HG03558 (cell line): ENCODE measurements at regions not wholly inside any gene's neighbourhood (a gene's known extent, or its start where the extent isn't known, plus 50 kb on each side); places are given as distances from the start of the nearest gene placed in this dataset.

ENCODE experiments used
- ATAC-seq: cut with Tn5 transposase; IDR thresholded peaks from one replicate; pipeline ENCODE4 v1.9.1; 2021; ENCODE audit warnings: moderate number of reproducible peaks; ENCODE audit not compliant: unreplicated experiment; ENCODE audit errors: extremely low read depth

DNA sequence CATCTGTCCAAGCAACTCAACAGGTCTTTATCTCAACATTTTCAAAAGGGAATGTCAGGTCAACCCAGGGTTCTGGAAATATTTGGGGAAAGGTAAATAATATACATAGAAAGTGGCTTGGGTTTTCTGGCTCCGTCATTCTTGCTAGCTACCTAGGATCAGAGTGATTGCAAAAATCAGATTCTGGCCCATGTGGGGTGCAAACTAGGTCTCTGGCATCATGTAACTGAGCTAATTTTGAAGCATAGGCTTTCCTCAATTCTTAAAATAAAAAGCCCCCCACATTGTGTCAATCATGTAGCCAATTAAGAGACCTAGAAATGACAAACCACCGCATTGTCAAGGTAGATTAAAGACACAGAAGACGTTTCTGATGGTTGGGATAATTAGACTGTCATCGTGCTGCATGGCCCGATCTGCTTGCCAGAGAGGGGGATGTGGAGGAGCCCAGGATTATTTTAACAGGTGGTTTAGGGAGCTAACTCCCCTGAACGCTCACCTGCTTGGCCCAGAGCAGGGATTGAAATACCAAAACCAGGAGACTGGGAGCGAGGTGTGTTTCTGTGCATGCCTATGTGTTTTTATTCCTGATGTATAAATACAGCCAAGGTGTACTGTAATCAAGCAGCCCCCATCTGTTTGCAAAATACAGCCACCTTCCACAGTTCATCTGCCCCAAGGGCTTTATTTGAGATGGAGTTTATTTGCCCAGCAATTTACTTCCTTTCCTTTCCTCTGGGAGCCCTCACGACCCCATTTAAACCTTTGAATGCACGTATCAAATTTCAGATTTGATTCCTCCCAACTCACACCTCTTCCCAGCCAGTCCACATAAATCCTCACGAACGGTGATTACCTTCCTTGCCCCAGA, 189.5 kb downstream of the TTC8 start:
- no peak for ATAC-seq

DNA sequence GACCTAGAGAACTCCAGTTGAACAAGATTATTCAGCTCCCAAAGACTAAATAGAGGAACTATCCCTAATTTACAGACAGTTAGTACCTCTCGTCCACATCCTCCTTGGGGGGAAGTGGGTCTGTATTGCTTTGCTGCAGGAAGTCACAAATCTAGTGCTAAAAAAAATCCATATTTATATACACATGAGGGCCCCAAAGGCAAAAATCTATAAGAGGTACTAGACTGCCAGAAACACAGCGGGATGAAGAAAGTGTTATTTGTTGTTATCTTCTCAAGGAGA, 190.1 kb downstream of the TTC8 start:
- ATAC-seq: no peak

DNA sequence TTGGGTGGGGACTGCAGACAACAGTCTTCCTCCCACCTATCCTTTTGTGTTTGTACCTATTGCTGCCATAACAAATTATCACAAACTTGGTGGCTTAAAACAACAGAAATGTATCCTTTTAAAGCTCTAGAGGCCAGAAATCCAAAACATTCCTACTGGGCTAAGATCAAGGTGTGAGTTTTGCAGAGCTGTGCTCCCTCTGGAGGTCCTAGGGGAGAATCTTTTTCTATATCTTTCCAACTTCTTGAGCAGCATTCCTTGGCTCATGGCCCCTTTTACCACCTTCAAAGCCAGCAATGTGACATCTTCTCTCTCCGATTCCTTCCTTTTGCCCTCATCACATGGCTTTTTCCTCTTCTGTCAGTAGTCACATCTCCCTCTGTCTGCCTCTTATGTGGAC, 190.6 kb downstream of the TTC8 start:
- no peak for ATAC-seq

GRCh38 chr14:89017417-89017816, 193.0 kb downstream of the TTC8 start:
- ATAC-seq: no peak

DNA sequence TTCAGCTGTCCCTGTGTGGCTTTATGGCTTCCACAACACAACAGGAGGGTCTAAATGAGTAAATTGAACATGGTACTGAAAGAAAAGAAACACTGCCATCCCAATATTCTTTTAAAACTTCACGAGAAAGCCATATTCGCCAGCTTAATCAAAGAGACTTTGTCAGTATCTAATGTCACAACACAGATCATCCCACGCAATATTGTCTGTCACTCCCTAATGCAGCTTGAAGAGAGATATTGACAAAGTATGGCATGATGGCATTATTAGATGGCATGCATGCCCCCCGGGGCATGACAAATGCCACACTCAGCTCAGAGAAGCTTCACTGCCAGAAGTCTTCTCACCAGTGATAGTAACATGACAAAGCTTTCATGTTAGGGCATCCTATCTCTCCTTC, 197.8 kb downstream of the TTC8 start:
- no peak for ATAC-seq

DNA sequence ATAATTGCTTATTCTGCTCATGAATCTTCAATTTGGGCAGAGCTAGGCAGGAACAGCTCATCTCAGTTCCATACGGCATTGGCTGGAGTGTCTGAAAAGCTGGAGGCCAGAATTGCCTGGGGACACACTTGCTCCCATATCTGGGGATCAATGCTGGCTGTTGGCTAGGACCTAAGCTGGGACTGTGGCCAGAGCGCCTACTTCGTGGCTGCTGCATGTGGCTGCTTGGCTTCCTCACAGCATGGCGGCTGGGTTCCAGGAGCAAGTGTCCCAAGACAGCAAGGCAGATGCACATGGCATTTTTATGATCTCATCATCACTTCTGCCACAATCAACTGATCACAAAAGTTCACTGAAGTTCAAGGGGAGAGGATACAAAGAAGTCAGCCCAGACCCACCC, 200.2 kb downstream of the TTC8 start:
- no peak for ATAC-seq

DNA sequence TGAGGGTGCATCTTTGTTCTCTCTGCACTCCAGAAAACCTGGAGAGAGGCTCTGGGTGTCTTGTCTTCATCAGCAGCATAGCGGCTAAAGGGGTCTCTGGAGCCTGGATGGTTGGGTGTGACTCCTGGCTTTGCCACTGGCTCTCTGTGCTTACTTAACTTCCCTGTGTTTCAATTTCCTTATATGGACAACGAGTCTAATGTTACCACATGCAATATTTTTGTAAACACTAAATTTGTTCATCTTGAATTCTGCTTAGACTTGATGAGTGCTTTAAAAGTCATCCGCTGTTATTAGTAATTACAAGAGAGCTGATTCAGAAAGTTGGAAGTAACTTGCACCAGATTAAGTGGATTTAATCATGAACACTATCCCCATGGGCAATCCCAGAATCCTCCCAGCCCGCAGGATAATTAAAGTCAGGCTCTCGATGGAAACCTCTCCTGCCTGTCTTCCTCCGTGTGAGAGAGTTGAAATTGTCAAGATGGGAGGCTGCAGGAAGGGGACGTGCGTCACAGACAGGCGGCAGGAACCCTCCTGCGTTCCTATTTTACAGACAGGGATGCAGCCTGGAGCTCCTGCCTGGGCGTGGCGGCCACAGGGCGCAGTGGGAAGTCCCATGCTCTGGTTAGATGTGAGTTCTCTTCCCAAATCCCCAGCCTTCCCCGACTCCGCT, 201.2 kb downstream of the TTC8 start:
- no peak for ATAC-seq

GRCh38 chr14:89027097-89027740, 202.8 kb downstream of the TTC8 start:
- peak; percentile 62 for ATAC-seq

DNA sequence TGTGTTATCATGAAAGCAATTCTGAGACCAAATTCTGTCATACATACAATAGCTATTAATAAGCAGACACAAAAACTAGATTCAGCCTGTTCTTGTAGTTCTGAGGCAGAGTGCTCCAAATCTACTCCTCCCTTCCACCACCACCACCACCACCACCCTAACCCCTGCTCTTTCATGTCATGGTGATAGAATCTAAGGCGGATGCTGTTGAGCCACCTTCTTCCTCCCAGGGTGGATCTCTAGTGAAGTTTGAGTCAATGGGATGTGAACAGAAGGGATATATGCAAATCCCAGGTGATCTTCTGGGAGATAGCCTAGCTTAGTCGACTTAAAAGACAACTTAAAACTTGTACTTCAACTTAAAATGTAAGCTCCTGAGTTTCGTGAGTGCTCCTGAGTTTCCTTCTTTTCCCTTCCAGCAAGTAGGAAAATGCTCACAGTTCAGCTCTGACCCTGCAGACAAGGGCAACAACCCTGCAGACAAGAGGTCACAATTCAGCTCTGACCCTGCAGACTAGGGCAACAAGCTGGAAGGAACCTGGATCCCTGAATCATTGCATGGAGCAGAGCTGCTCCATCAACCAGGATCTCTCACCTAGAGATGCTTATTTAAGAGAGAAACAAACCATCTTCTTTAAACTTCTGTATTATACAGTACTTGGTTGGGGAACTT, 204.1 kb downstream of the TTC8 start:
- ATAC-seq: no peak

GRCh38 chr14:89029961-89030694, 205.7 kb downstream of the TTC8 start:
- ATAC-seq: no peak

DNA sequence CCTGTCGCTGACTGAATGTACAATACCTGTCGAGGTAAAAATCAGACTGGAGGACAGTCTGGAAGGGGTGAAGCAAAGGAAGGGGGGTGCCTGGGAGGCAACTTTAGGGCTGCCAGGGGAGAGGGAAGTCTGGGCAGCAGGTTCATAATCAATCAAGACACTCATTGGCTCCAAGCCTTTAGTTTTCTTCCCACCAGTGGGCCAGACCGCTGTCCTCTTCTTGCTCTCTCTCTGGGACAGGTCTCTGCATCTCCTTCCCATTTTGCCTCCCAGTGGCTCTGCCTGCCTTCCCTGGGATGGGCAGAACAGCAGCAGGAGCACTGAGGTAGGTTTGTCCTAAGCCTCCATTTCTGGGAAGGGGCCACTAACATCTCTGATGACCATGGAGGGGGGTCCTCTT, 206.5 kb downstream of the TTC8 start:
- no peak for ATAC-seq

DNA sequence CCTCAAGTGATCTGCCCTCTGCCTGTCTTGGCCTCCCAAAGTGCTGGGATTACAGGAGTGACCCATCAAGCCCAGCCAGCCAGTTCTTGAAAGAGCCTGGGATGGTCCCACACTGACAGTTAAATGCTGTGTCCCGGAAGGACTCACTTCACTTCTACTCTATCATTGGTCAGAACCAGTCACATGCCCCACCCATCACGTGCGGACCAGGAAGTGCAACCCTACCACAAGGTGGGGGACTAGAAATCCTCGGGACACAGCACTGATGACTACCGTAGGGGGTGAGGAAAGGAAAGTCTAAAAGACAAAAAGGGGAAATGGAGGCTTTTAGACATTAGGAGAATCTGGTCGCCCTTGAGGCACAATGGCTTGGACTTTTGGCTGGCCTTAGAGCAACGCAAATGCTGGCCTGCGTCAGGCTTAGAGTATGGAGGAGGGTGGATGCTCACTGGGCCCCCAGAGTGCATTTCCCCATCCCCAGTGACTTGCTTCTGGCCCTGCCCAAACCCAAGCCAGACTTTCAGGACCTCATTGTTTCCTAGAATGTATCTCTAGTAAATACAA, 207.7 kb downstream of the TTC8 start:
- no peak for ATAC-seq

DNA sequence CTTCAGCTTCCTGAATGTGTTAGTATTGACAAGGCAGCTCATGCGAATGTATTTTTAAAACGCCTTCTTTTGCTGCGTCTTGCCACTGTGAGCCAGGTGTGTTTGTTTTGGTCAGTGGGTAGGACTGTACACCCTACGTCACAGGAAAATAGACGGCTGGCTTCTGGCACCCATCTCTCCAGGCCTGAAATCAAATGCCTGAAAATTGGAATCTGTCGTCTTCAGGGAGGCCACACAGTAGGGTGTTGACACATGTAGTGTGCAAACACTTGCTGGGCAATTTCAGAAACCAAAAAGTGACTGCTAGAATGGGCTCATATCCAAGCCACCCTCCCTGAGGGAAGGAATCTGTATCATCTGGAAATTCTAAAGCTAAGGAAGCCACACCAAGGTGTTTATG, 209.3 kb downstream of the TTC8 start:
- ATAC-seq: no peak

GRCh38 chr14:89036371-89036770, 211.9 kb downstream of the TTC8 start:
- no peak for ATAC-seq

DNA sequence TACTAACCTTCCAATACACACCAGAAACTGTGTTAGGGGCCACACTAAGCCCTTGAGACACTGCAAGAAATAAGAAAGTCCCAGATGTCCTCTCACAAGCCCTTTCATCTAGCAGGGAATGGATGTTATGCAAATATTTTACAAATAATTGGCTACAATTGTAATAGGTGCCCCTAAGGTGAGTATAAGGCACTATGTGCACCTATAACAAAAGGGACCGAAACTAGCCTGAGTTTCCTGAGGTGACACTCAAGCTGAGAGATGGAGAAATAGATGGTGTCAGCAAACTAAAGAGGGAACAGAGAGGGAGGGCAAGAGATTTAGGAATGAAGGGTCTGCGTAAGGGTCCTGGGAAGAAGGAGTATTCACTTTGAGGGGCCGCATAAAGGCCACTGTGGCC, 212.6 kb downstream of the TTC8 start:
- ATAC-seq: no peak

DNA sequence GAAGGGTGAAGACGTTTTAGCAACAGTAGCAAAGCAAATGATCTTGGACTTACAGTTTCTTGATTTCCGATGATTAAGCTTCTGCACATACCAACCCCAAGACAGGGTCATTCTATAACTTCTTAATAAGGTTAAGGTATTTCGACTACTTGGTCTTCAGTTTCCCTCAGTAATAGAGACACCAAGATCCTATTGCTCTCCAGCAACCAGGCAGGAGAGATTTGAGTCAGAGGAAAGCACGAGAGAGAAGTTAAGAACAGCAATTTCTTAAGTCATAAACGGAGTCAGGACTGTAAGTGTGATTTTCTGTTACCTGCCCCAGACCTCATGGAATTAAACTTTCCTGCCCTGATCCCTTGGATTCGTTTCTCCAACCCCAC, 215.6 kb downstream of the TTC8 start:
- no peak for ATAC-seq

- peak; percentile 52 for ATAC-seq
These were observed 216.2 kb downstream of the TTC8 start for GRCh38 chr14:89040460-89041256.

DNA sequence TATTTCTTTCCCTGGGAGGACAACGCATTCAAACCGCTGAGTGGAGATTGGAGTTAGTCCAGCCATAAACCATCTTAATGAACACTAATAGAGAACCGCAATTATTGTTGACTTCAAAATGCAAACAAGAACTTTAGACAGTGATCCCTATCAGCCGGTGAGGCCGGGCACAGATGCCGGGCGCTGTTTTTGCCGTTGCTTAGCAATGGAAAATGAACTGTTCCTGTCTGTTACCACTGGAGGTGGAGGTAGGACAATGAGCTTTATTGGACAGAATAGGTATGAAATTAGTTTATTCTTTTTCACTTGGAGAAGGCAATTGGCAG, 216.8 kb downstream of the TTC8 start:
- ATAC-seq: no peak

GRCh38 chr14:89042021-89042420, 217.6 kb downstream of the TTC8 start:
- ATAC-seq: no peak
